ENCODE measurements at regions not wholly inside any gene's neighbourhood (a gene's known extent, or its start where the extent isn't known, plus 50 kb on each side); places are given as distances from the start of the nearest gene placed in this dataset.
"Not testable (repeated sequence)": the region's sequence is repeated elsewhere in the genome, so short reads cannot be mapped to it uniquely, and the experiment has no call there.

DNA sequence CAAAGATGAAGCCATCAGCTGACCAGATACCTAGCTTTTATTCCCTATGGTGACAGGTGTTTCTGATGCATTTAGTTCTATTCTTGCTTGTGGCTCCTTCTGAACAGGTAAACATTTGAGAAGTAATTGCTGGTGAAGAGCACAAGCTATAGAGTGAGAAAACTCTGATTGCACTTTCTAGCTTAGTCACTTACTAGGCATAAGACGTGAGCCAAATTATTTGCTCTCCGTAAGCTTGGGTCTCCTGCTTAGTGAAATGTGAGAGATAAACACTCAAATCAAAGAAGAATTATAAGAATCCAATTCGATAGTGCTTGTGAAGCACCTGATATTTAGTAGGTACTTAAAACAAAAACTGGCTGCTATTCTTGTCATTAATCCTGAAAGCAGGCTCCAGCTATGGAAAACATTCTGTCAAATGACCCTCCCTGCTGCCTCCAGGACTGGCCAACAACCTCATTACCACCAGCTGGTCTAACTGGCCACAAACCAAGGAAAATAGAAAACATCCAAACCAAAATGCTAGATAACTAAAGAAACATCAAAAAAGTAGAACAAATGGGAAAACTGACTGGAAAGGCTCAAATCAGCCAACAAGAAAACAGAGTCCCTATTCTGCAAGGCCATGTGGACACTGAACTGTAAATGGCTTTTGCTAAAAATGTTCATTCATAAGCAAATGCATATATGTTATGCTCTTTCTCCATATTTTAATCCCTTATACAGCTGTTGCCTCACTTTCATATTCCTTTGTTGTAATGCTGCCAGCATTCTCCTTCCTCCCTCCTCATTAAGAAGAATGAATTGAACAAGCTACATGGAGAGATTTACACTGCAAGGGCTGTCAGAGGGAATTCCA is 616.1 kb downstream of the DTWD2 start:
- DNase-seq (ENCODE audit: low spot score): no peak

DNA sequence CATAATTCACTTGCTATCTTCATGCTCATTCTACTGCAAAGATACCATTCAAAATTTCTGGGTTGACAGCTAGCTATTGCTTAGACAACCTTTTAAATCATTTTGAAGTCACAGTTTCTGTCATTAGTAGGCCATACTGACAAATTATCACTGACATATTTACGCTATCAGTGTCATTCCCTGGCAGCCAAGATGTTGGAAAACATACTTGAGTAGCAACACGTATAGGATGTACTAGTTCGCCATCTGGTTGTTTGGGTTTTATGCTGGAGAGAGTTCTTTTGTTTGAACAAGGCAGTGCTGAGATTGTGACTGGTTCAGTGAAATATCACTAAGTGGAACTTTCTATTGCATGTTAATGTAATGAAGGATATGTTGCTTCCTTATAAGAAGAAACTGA is 621.9 kb downstream of the DTWD2 start:
- DNase-seq (ENCODE audit: low spot score): no peak

DNA sequence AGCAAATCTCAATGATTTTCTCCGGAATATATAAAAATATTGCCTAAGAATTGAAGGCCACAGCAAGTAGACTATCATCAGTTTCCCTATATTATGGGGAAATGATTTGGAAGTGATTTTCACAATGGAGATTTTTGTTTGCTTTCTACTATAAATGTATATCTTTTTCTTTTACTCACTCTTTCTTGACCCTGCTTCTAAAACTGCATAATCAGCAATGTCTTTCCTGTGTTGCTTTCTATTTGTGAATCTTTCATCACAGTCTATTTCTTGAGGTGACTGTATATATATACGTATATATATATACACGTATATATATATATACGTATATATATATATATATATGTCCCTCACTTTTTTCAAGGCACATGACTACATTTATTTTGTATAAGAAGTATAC is 622.6 kb downstream of the DTWD2 start:
- no peak for DNase-seq (ENCODE audit: low spot score)

DNA sequence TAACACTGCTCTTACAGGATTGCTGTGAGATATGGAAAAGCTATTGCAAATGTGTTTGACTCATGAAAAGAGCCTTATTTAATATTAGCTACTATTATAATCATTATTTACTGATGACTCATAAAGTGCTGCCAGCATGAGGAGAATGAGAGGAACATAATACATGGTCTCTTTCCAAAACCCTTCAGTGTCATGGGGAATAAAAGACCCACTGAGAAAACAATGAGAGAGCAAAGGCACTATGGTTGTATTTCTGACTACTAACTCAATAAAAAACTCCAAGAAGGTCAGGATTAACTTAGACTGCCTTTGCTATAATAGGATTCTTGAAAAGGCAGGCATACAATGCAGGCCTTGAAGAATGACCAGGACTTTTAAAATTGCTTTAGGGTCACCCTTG is 633.5 kb downstream of the DTWD2 start:
- DNase-seq (ENCODE audit: low spot score): no peak

DNA sequence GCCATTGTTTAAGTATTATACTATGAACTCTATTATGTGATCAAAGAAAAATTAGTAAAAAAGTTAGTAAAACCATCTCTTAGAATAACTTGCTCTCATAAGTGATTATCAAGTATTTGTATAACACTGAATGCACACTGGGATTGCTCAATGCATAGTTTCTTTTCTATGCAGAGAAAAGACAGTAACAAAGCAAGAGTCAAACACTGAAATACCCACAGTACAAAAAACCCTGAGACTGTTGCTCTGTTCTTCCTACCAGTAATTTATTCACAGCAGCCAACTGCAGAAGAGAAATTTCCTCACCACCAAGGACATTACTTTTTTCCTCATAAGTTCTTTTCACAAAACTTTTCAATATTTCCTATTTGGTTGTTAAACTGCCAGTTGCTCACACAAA is 634.4 kb downstream of the DTWD2 start:
- DNase-seq (ENCODE audit: low spot score): no peak

DNA sequence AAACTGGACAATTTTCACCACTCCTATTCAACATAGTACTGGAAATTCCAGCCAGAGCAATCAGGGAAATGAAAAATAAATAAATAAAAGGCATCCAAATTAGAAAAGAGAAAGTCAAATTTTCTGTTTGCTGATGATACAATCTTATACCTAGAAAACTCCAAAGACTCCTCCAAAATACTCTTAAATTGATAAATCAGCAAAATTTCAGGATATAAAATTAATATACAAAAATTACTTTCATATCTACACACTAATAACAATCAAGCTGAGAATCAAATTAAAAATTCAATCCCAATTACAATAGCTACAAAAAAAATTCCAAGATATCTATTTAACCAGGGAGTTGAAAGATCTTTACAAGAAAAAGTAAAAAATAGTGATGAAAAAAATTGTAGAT is 651.9 kb downstream of the DTWD2 start:
- DNase-seq (ENCODE audit: low spot score): no peak

DNA sequence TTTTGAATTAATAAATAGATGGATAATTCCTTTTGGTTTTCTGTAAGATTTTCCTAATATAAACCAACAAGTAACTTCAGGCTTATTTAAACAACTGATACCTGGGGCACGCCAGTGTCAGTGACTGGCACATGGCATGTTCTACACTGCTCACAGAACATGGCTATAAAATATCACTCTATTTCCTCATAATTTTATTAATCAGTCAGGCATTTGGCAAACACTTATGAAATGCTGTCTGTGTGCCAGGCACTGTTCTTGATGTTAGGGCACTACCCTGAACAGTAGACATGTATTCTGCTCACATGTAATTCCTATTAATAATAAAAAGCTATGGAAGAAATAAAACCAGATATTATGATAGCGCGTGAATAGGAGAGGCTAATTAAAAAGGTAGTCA is 661.0 kb downstream of the DTWD2 start:
- DNase-seq (ENCODE audit: low spot score): no peak

DNA sequence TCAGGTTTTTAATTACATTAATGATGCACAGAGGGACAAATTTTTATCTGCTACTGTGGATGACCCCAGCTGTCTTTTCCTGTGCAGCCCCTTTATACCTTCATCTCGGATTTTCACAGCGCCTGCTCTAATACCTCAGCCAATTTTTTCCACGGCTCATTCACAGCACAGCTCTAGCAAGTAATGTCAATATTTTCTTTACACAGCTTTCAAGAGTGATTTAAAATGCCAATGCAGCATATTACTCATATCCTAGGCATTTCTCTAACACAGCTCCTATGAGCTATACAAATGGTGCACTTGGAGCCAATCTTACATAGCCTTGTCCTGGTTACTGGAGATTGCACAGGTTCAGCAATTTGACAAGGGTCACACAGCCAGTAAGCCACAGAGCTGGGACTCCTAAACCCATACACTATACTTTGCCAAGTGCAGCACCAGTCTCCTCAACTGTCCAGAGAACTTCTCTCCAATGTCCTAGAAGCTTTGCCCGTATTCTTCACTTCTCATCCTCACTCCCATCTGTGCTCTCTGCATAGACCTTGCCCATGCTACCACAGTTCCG is 661.8 kb downstream of the DTWD2 start:
- no peak for DNase-seq (ENCODE audit: low spot score)

DNA sequence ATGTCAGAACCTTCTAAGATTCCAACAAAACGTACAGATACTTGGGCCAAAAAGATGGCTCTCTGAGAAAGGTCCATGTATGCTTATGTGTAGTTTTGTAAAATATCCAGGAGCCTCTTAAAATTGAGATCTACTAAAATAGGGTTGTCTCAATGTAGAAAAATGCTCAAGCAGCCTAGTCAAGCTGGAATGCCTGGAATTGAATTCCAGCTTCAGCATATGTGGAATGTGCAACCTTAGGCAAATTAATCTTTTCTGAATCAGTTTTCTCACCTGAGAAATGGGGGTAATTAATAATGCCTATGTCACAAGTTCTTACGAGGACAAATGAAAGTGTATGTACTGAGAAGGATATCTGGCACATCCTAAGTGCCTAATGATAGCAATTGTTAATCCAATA is 662.4 kb downstream of the DTWD2 start:
- DNase-seq (ENCODE audit: low spot score): no peak

DNA sequence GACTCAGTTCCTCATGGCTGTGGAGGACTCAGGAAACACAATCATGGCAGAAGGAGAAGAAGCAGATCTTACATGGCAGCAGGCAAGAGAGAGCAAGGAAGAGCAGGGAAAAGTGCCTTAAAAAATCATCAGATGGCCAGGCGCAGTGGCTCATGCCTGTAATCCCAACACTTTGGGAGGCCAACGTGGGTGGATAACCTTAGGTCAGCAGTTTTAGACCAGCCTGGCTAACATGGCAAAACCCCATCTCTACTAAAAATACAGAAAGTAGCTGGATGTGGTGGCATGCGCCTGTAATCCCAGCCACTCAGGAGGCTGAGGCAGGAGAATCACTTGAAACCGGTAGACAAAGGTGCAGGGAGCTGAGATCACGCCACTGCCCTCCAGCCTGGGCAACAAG is 664.6 kb downstream of the DTWD2 start:
- DNase-seq (ENCODE audit: low spot score): not testable (repeated sequence)

DNA sequence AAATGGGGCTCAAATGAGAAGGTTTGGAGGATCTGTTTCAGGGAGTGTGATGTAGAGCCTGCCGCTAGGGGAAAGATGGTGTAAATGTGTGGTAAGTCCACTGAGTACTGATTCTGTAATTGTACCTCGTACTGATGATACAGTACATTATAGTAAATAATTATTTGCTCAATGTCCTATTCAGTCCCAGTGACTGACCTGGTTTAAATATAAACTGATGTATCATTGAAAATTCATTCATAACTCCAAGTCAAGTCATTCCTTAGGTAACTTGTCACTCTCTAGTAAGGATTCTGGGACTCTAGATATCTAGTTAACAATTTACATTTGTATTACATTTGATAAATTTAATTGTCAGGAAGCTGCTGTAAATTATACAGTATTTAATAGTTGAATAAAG is 667.3 kb downstream of the DTWD2 start:
- no peak for DNase-seq (ENCODE audit: low spot score)

DNA sequence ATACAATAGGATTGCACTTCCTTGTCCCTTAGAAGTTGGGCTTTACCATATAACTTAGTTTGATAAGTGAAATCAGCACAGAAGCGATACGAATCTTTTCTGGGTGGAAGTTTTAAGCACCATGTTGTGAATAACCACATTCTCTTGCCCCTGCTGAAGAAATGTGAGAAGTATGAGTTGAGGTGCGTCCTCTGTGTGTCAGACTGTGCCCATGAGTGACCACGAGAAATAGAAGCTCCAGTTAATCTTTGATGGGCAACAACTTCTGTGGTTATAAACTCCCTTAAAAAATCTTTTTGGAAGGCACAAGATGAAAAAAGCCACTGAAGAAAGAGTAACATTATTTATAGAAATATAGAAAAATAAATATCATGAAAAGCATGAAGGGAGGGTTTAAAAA is 668.2 kb downstream of the DTWD2 start:
- DNase-seq (ENCODE audit: low spot score): no peak

DNA sequence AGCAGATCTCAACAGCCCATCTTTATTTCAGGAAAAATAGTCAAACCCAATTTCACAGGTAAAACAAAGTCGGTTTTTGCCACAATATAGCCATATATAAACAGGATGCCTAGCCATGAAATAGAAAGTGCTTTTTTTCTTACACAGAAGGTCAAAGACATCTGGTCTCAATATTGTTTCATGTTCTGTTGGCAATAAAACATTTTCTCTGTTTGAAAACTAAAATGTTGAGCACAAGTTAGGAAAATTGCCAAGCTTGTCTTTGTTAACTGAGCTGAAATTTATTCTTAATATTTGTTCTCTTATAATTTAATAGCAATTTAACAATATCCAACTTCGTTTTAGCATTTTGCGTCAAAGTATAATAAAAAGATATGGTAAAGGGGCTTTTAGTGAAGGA is 673.4 kb downstream of the DTWD2 start:
- DNase-seq (ENCODE audit: low spot score): no peak

DNA sequence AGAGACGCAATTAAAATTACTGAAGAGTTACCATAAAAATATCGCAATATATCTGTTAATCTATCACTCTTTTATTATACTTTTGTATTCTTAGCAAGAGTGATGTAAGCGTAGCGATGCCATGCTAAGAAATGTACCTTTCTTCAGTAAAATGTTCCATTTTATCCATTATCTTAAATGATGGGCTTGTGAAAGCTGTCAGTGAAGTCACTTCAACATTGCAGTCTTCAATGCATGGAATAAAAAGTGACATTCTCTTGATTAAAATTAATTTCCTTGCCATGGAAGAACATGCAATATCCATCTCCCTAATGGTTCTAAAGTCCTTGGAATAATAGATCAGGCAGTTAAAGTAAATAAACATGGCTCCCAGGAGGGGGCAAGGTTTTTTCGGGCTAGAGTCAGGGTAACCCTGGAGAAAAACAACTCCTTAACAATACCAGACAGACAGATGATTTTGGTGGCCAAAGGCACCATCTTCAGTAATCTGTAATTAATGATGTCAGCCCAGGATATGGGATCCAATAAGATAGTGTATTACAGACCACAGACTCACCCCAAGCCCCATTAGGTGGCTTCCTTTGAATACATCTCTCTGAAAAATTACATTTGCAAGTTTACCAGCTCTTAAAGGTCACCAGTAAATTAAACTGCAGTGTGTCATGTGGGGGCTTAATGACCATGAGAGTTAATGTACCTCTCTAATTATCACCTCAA is 677.1 kb downstream of the DTWD2 start:
- no peak for DNase-seq (ENCODE audit: low spot score)

DNA sequence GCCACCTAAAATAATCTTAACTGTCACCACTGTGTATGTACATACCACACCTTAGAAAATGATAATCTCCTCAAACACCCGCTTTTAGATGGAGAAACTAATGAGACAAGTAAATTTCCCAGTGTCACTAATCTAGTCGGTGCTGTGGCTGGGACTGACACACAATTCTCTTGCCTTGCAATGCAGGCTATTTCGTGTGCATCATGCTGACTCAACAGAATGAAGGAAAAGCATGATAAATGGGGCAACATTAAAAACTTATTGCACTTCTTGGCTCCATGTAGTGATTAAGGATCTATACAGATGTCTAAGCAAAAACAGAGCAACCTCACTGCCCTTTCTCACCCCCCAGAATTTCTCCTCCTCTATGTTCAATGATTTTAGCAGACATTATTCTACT is 677.9 kb downstream of the DTWD2 start:
- DNase-seq (ENCODE audit: low spot score): no peak

DNA sequence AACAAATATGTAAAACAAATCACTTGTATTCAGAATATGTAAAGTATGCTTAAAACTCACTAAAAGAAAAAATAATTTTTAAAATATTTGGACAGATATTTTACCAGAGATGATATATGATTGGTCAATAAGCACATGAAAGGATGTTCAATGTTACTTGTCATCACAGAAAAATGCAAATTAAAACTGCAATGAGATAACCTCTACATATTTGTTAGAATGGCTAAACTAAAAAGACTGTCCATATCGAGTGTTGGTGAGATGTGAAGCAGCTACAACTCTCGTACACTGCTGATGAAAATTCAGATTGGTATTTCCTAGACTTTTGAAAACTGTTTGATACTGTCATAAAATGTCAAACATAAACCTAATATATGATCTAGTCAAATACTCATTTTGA is 685.1 kb downstream of the DTWD2 start:
- DNase-seq (ENCODE audit: low spot score): no peak

DNA sequence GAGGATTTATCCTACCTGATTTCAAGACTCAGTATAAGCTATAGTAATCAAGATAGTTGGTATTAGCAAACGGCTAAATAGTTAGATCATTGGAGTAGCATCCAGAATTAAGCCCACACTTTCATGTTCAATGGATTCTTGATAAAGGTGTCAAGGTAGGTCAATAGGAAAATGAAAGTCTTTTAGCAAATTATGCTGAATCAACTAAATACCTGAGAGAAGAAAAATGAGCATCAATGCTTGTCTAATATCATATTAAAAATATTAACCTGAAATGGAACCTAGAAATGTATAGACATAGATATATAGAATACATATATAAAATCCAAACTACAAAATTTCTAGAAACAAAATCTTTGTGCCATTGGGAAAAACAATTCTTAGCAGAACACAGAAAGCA is 685.6 kb downstream of the DTWD2 start:
- no peak for DNase-seq (ENCODE audit: low spot score)

DNA sequence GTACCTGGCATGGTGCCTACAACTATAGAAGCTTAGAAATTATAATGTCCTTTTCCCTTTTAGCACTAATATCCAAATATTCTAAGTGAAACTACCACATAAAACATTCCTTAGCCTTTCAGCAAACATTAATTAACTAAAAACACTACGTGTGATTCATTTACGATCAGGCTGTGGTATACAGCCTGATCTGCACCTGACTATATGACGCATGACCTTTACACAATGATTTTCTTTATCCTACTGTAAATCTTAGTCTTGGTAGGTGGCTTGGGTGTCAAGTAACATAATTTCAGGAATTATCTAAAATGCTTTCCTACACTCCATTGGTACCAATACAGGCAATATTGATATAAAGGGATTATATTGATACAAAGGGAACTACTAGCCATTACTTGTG is 686.7 kb downstream of the DTWD2 start:
- no peak for DNase-seq (ENCODE audit: low spot score)

DNA sequence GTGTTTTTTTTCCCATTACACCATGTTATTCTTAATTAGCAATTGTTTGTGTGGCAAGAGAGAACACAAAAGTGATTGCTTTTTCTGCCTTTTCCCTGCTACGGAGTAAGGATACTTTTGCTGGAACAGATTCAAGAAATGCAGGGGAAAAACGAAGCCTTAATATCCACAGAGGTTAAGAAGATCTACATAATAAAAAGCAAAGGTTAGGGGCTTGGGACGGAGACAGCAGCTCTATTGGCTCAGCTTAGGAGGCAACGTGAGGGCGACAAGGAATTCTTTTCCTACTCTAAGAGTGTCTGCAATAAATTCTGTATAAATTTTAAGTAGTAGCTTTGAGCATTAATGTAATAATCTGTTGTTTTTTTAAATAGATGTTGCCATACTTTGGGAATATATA is 693.3 kb downstream of the DTWD2 start:
- DNase-seq (ENCODE audit: low spot score): no peak

DNA sequence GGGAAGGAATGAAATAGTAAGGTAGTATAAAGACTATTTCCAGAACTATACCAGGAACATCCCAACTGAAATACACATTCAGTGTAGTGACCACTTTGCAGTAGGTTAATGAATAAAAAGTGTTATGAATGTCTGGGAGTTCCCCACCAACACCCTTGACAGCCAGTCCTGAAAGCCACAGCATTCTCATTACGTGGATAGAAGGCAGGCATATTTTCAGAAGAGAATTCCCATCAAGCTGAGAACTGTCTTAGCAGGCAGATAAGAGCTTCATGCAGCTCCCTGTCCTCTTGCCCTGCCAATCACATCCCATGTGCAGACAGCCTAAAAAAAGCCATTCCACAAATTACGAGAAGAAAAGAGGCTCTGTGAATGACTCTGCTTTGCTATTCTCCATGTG is 695.0 kb downstream of the DTWD2 start:
- no peak for DNase-seq (ENCODE audit: low spot score)

DNA sequence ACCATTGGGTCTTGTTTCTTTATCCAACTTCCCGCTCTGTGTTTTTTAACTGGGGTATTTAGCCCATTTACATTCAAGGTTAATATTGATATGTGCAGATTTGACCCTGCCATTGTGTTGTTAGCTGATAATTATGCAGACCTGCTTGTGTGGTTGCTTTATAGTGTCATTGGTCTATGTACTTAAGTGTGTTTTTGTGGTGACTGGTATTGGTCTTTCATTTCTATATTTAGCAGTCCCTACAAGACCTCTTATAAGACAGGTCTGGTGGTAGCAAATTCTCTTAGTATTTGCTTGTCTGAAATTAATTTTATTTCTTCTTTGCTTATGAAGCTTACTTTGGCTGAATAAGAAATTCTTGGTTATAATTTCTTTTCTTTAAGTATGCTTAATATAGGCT is 698.1 kb downstream of the DTWD2 start:
- no peak for DNase-seq (ENCODE audit: low spot score)

DNA sequence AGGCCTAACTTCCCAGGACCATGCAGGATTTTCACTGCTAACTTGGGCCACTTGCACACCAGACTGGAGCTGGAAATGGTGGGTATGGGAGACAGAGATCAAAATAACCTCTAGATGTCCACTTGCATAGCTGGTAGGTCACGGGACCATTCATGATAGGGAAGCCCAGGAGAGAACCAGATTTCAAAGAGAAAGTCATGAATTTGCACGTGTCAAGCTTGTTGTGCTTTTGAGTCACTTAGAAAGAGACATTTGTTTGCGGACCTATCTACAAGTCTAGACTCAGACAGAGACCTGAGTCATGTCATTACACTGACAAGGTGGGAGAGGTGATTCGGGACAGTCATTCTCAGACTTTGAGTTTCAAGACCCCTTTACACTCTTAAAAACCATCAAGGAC is 704.1 kb downstream of the DTWD2 start:
- DNase-seq (ENCODE audit: low spot score): not testable (repeated sequence)

DNA sequence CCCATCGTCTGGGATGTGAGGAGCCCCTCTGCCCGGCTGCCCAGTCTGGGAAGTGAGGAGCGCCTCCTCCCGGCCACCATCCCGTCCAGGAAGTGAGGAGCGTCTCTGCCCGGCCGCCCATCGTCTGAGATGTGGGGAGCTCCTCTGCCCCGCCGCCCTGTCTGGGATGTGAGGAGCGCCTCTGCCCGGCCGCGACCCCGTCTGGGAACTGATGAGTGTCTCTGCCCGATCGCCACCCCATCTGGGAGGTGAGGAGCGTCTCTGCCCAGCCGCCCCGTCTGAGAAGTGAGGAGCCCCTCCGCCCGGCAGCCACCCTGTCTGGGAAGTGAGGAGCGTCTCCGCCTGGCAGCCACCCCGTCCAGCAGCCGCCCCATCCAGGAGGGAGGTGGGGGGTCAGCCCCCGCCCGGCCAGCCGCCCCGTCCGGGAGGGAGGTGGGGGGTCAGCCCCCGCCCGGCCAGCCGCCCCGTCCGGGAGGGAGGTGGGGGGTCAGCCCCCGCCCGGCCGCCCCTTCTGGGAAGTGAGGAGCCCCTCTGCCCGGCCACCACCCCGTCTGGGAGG is 705.8 kb downstream of the DTWD2 start:
- DNase-seq (ENCODE audit: low spot score): not testable (repeated sequence)
